Activated T-cell treated with anti-CD3 and anti-CD28 coated beads for 48 hours (primary cell): ENCODE measurements at regions not wholly inside any gene's neighbourhood (a gene's known extent, or its start where the extent isn't known, plus 50 kb on each side); places are given as distances from the start of the nearest gene placed in this dataset.

Experiments
- DNase-seq: peaks from one replicate; pipeline ENCODE4 v3.0.0-alpha.2; 2020; ENCODE audit warnings: low read depth

- DNase-seq = no peak
Observed at GRCh38 chr21:41631564-41632461, 123.9 kb upstream of the TMPRSS2 start.

- no peak for DNase-seq
Observed at GRCh38 chr21:41630917-41631316, 123.0 kb upstream of the TMPRSS2 start.

- DNase-seq = no peak
Observed at GRCh38 chr21:41630249-41630648, 122.3 kb upstream of the TMPRSS2 start.

- no peak for DNase-seq
Observed at GRCh38 chr21:41628256-41628655, 120.3 kb upstream of the TMPRSS2 start.

- no peak for DNase-seq
Observed at GRCh38 chr21:41627428-41627827, 119.5 kb upstream of the TMPRSS2 start.

GRCh38 chr21:41626021-41626420 is 118.1 kb upstream of the TMPRSS2 start:
- no peak for DNase-seq

- no peak for DNase-seq
Observed at GRCh38 chr21:41625428-41625827, 117.5 kb upstream of the TMPRSS2 start.

GRCh38 chr21:41624674-41625310 is 116.8 kb upstream of the TMPRSS2 start:
- DNase-seq = no peak

- DNase-seq = no peak
Observed at GRCh38 chr21:41623945-41624344, 116.0 kb upstream of the TMPRSS2 start.

GRCh38 chr21:41622831-41623548 is 115.0 kb upstream of the TMPRSS2 start:
- DNase-seq = peak; percentile 58

- no peak for DNase-seq
Observed at GRCh38 chr21:41622201-41622600, 114.2 kb upstream of the TMPRSS2 start.

- DNase-seq = no peak
Observed at GRCh38 chr21:41621513-41621912, 113.6 kb upstream of the TMPRSS2 start.

- DNase-seq = no peak
Observed at GRCh38 chr21:41620982-41621381, 113.0 kb upstream of the TMPRSS2 start.

- no peak for DNase-seq
Observed at GRCh38 chr21:41620541-41620940, 112.6 kb upstream of the TMPRSS2 start.

GRCh38 chr21:41616031-41616591 is 108.2 kb upstream of the TMPRSS2 start:
- no peak for DNase-seq

GRCh38 chr21:41615613-41616012 is 107.7 kb upstream of the TMPRSS2 start:
- no peak for DNase-seq

GRCh38 chr21:41614511-41614910 is 106.6 kb upstream of the TMPRSS2 start:
- no peak for DNase-seq

GRCh38 chr21:41613533-41613909 is 105.6 kb upstream of the TMPRSS2 start:
- DNase-seq = no peak

- DNase-seq = peak; percentile 12
Observed at GRCh38 chr21:41612674-41613532, 104.9 kb upstream of the TMPRSS2 start.

GRCh38 chr21:41611966-41612606 is 104.1 kb upstream of the TMPRSS2 start:
- DNase-seq = no peak

GRCh38 chr21:41611441-41611840 is 103.5 kb upstream of the TMPRSS2 start:
- DNase-seq = no peak
